ENCODE measurements at regions not wholly inside any gene's neighbourhood (a gene's known extent, or its start where the extent isn't known, plus 50 kb on each side); places are given as distances from the start of the nearest gene placed in this dataset.
A peak's percentile ranks its signal among the peaks of the same experiment; 100 is the strongest.

DNA sequence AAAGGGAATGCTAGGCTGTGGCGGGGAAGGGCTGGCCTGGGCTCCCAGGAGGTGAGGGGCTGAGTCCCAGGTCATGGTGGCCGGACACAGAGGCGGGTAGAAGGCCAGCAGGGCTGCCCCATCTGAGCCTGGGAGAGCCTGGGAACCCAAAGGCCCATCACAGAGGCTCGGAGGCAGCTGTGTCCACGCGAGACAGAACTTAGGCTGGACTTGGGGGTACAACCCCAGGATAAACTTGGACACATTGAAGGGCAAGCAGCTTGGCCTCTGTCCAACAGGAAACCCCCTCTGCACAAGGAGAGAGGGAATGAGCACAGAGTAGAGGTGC lies 95.9 kb downstream of the ZFP36L2 start:
- H3K4me3 ChIP-seq (ENCODE audit: low read length in 2 of 2), result no peak overlapping the region
- H4K91ac ChIP-seq (ENCODE audit: low read depth, low read length, poor library complexity), result no peak overlapping the region
- H3K79me1 ChIP-seq (ENCODE audit: low read depth, low read length), result no peaks in the 10 kb centered on the region
- peak overlapping the region; percentile 84 for H3K18ac ChIP-seq (ENCODE audit: low read length)
- H2BK12ac ChIP-seq (ENCODE audit: low read length), result peak overlapping the region; percentile 99
- peak overlapping the region; percentile 18 for H2BK15ac ChIP-seq (ENCODE audit: low read length)
- peaks cover 12 to 16% of the 10 kb centered on the region in 2 donors for H3K4me1 ChIP-seq (ENCODE audit: control insufficient read depth in 2 of 2, insufficient read depth in 1 of 2, low read depth in 1 of 2, low read length in 2 of 2)
- no peak overlapping the region for H3K9ac ChIP-seq (ENCODE audit: low read depth, low read length, poor library complexity)
- no peaks in the 10 kb centered on the region for H3K27me3 ChIP-seq (ENCODE audit: control insufficient read depth in 3 of 3, insufficient read depth in 3 of 3, low read depth in 1 of 3, low read length in 3 of 3)
- no peak overlapping the region for H3K4me2 ChIP-seq (ENCODE audit: insufficient read depth, low read length, poor library complexity, severe bottlenecking)
- H4K8ac ChIP-seq (ENCODE audit: low read depth, low read length), result no peak overlapping the region
- peak overlapping the region; percentile 96 for H2AK5ac ChIP-seq (ENCODE audit: low read depth, low read length)
- DNase-seq (ENCODE audit: low spot score), result no peak
- H3K4ac ChIP-seq (ENCODE audit: low read length), result peak overlapping the region; percentile 59
- no peaks in the 10 kb centered on the region for H3K9me3 ChIP-seq (replicated peaks in 1 of 2; ENCODE audit: control insufficient read depth in 2 of 2, insufficient read depth in 1 of 2, low read depth in 1 of 2, low read length in 2 of 2)
- WGBS, 2 donors (ENCODE audit: extremely low coverage in 2 of 2, insufficient read length in 2 of 2, insufficient replicate concordance in 1 of 2), result no CpG with 5 or more reads among the region's 6 CpGs
- no peak overlapping the region for H3K27ac ChIP-seq (replicated peaks; ENCODE audit: low read length)
- H2BK5ac ChIP-seq (ENCODE audit: low read length), result peak overlapping the region; percentile 88
- no peaks in the 10 kb centered on the region for H3K36me3 ChIP-seq (replicated peaks in 1 of 2; ENCODE audit: control insufficient read depth in 2 of 2, insufficient read depth in 2 of 2, low read length in 2 of 2)
- no peak overlapping the region for H3K23ac ChIP-seq (ENCODE audit: low read depth, low read length, poor library complexity)
- H2BK120ac ChIP-seq (ENCODE audit: low read depth, low read length), result peak overlapping the region; percentile 57
- no peak overlapping the region for H3K14ac ChIP-seq (ENCODE audit: low read length)
- peak overlapping the region; percentile 61 for H2AFZ ChIP-seq (ENCODE audit: low read length)

DNA sequence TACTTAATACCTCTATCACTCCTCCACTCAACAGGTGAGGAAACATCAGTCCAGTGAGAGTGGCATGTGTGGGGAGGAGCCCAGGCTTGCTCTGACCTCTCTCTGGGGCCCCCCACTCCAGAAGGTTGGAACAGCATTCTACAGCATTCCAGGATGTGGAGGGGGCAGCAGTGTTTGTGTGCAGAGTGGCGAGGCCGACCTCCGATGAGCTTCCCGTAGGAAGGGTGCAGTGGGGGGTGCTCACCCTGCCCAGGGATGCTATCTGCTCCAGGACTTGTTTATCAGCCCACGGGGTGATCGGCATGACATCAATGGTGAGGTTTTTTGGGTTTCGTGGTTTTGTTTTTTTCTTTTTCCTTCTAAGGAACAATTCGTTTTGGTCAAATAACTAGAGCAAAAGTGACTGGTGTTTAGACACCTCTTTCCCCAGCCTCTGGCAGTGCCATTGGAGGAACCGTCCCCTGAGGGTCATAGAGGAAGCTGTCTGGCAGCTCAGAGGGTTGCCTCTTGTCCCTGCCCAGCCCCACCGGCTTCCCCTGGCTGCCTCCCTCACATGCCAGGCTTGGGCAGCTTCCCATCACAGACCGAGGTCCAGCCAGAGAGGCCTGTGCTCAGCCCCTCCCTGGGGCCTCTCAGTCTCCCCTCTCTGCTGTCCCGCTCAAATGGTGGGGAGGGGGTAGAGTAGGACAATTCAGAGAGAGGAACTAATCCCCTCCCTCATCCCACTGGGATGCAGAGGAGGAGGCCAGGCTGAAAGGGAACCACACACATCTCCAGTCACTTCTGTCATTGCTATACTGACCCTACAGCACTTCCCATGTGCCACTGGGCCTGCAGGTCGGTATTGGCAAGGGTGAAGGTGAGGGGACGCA lies 96.5 kb downstream of the ZFP36L2 start:
- Histone ChIP-seq H2BK120ac (ENCODE audit: low read depth, low read length) (peak overlapping the region; percentile 57), H3K23ac (ENCODE audit: low read depth, low read length, poor library complexity) (no peak overlapping the region), H3K27ac (replicated peaks; ENCODE audit: low read length) (no peak overlapping the region), H3K4me3 (ENCODE audit: low read length in 2 of 2) (no peak overlapping the region), H3K4ac (ENCODE audit: low read length) (peak overlapping the region; percentile 59), H3K14ac (ENCODE audit: low read length) (no peak overlapping the region), H3K36me3 (replicated peaks in 1 of 2; ENCODE audit: control insufficient read depth in 2 of 2, insufficient read depth in 2 of 2, low read length in 2 of 2) (no peaks in the 10 kb centered on the region), H4K8ac (ENCODE audit: low read depth, low read length) (no peak overlapping the region), H4K91ac (ENCODE audit: low read depth, low read length, poor library complexity) (no peak overlapping the region), H3K9me3 (replicated peaks in 1 of 2; ENCODE audit: control insufficient read depth in 2 of 2, insufficient read depth in 1 of 2, low read depth in 1 of 2, low read length in 2 of 2) (no peaks in the 10 kb centered on the region), H3K27me3 (ENCODE audit: control insufficient read depth in 3 of 3, insufficient read depth in 3 of 3, low read depth in 1 of 3, low read length in 3 of 3) (no peaks in the 10 kb centered on the region), H2BK12ac (ENCODE audit: low read length) (peak overlapping the region; percentile 99), H3K4me2 (ENCODE audit: insufficient read depth, low read length, poor library complexity, severe bottlenecking) (no peak overlapping the region), H2BK15ac (ENCODE audit: low read length) (peak overlapping the region; percentile 18), H3K18ac (ENCODE audit: low read length) (peak overlapping the region; percentile 84), H3K9ac (ENCODE audit: low read depth, low read length, poor library complexity) (no peak overlapping the region), H2AK5ac (ENCODE audit: low read depth, low read length) (peak overlapping the region; percentile 96), H3K4me1 (ENCODE audit: control insufficient read depth in 2 of 2, insufficient read depth in 1 of 2, low read depth in 1 of 2, low read length in 2 of 2) (peaks cover 8 to 13% of the 10 kb centered on the region in 2 donors), H3K79me1 (ENCODE audit: low read depth, low read length) (no peaks in the 10 kb centered on the region), H2AFZ (ENCODE audit: low read length) (peak overlapping the region; percentile 61), H2BK5ac (ENCODE audit: low read length) (peak overlapping the region; percentile 88)
- WGBS, 2 donors (ENCODE audit: extremely low coverage in 2 of 2, insufficient read length in 2 of 2, insufficient replicate concordance in 1 of 2), result no CpG with 5 or more reads among the region's 14 CpGs
- no peak for DNase-seq (ENCODE audit: low spot score)

- H3K4me1 ChIP-seq (ENCODE audit: control insufficient read depth in 2 of 2, insufficient read depth in 1 of 2, low read depth in 1 of 2, low read length in 2 of 2), result peaks cover 17 to 19% of the 10 kb centered on the region in 2 donors
- H3K14ac ChIP-seq (ENCODE audit: low read length), result peak overlapping the region; percentile 47
- H3K36me3 ChIP-seq (replicated peaks in 1 of 2; ENCODE audit: control insufficient read depth in 2 of 2, insufficient read depth in 2 of 2, low read length in 2 of 2), result no peaks in the 10 kb centered on the region
- no CpG with 5 or more reads among the region's 5 CpGs for WGBS, 2 donors (ENCODE audit: extremely low coverage in 2 of 2, insufficient read length in 2 of 2, insufficient replicate concordance in 1 of 2)
- H2BK15ac ChIP-seq (ENCODE audit: low read length), result peak overlapping the region; percentile 53
- no peaks in the 10 kb centered on the region for H3K79me1 ChIP-seq (ENCODE audit: low read depth, low read length)
- no peaks in the 10 kb centered on the region for H3K27me3 ChIP-seq (ENCODE audit: control insufficient read depth in 3 of 3, insufficient read depth in 3 of 3, low read depth in 1 of 3, low read length in 3 of 3)
- H3K9me3 ChIP-seq (replicated peaks in 1 of 2; ENCODE audit: control insufficient read depth in 2 of 2, insufficient read depth in 1 of 2, low read depth in 1 of 2, low read length in 2 of 2), result no peaks in the 10 kb centered on the region
- no peak for DNase-seq (ENCODE audit: low spot score)
- H2AFZ ChIP-seq (ENCODE audit: low read length), result no peak overlapping the region
- no peak overlapping the region for H3K4me2 ChIP-seq (ENCODE audit: insufficient read depth, low read length, poor library complexity, severe bottlenecking)
- H2BK12ac ChIP-seq (ENCODE audit: low read length), result no peak overlapping the region
- peak overlapping the region; percentile 40 for H2BK5ac ChIP-seq (ENCODE audit: low read length)
- H4K91ac ChIP-seq (ENCODE audit: low read depth, low read length, poor library complexity), result no peak overlapping the region
- no peak overlapping the region for H4K8ac ChIP-seq (ENCODE audit: low read depth, low read length)
- H2AK5ac ChIP-seq (ENCODE audit: low read depth, low read length), result peak overlapping the region; percentile 58
- peak overlapping the region; percentile 29 for H2BK120ac ChIP-seq (ENCODE audit: low read depth, low read length)
- peak overlapping the region; percentile 87 for H3K18ac ChIP-seq (ENCODE audit: low read length)
- no peak overlapping the region for H3K27ac ChIP-seq (replicated peaks; ENCODE audit: low read length)
- H3K23ac ChIP-seq (ENCODE audit: low read depth, low read length, poor library complexity), result no peak overlapping the region
- H3K4ac ChIP-seq (ENCODE audit: low read length), result no peak overlapping the region
- H3K4me3 ChIP-seq (ENCODE audit: low read length in 2 of 2), result no peak overlapping the region
- H3K9ac ChIP-seq (ENCODE audit: low read depth, low read length, poor library complexity), result no peak overlapping the region
Measured at GRCh38 chr2:43128559-43128955, 97.8 kb downstream of the ZFP36L2 start.

DNA sequence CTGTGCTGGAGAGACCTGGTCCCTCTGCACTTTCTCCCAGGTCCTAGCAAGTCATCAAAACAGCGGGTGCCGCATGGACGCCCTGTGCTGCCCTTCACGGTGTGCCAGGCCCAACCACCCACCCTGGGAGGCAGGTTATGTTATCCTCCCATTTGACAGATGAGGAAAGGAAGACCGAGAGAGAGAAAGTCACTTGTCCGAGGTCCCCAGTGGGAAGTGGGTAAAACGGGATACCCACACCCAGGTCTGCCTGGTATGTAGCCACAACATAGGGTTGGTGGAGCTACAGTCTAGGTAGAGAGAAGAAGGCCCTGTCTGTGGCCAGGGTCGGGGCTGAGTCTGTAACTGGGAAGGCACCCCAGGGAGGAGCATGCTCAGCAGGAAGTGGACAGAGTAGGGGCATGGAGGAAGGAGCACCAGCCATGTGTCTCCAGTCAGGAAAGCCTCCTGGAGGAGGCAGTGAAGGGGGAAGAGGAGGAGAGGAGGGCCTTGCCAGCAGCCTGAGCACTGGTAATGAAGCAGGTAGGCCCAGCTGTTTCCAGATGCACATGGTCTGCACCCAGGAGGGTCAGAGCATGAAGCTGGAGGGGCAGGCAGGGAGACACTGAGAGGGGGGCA lies 98.4 kb downstream of the ZFP36L2 start:
- H3K14ac ChIP-seq (ENCODE audit: low read length), result peak overlapping the region; percentile 47

More for the DNA sequence above, 98.4 kb downstream of the ZFP36L2 start:
- Histone ChIP-seq H3K9me3 (replicated peaks in 1 of 2; ENCODE audit: control insufficient read depth in 2 of 2, insufficient read depth in 1 of 2, low read depth in 1 of 2, low read length in 2 of 2) (no peaks in the 10 kb centered on the region), H2BK12ac (ENCODE audit: low read length) (peak overlapping the region; percentile 35), H2AK5ac (ENCODE audit: low read depth, low read length) (peak overlapping the region; percentile 58), H2BK15ac (ENCODE audit: low read length) (peak overlapping the region; percentile 53), H3K23ac (ENCODE audit: low read depth, low read length, poor library complexity) (no peak overlapping the region), H3K9ac (ENCODE audit: low read depth, low read length, poor library complexity) (no peak overlapping the region), H3K4me1 (ENCODE audit: control insufficient read depth in 2 of 2, insufficient read depth in 1 of 2, low read depth in 1 of 2, low read length in 2 of 2) (peaks cover 17 to 19% of the 10 kb centered on the region in 2 donors), H2BK5ac (ENCODE audit: low read length) (peak overlapping the region; percentile 40), H3K27ac (replicated peaks; ENCODE audit: low read length) (no peak overlapping the region), H2AFZ (ENCODE audit: low read length) (no peak overlapping the region), H3K79me1 (ENCODE audit: low read depth, low read length) (no peaks in the 10 kb centered on the region), H4K91ac (ENCODE audit: low read depth, low read length, poor library complexity) (no peak overlapping the region), H3K27me3 (ENCODE audit: control insufficient read depth in 3 of 3, insufficient read depth in 3 of 3, low read depth in 1 of 3, low read length in 3 of 3) (no peaks in the 10 kb centered on the region), H3K4me2 (ENCODE audit: insufficient read depth, low read length, poor library complexity, severe bottlenecking) (no peak overlapping the region), H4K8ac (ENCODE audit: low read depth, low read length) (no peak overlapping the region), H2BK120ac (ENCODE audit: low read depth, low read length) (peak overlapping the region; percentile 29), H3K18ac (ENCODE audit: low read length) (peak overlapping the region; percentile 87), H3K4me3 (ENCODE audit: low read length in 2 of 2) (no peak overlapping the region), H3K4ac (ENCODE audit: low read length) (peak overlapping the region; percentile 61), H3K36me3 (replicated peaks in 1 of 2; ENCODE audit: control insufficient read depth in 2 of 2, insufficient read depth in 2 of 2, low read length in 2 of 2) (no peaks in the 10 kb centered on the region)
- WGBS, 2 donors (ENCODE audit: extremely low coverage in 2 of 2, insufficient read length in 2 of 2, insufficient replicate concordance in 1 of 2), result no CpG with 5 or more reads among the region's 8 CpGs
- no peak for DNase-seq (ENCODE audit: low spot score)

Data from neuronal stem cell (in vitro differentiated cells).